Skeletal muscle tissue (tissue), 3 donors: ENCODE measurements at regions not wholly inside any gene's neighbourhood (a gene's known extent, or its start where the extent isn't known, plus 50 kb on each side); places are given as distances from the start of the nearest gene placed in this dataset.
"Not testable (repeated sequence)": the region's sequence is repeated elsewhere in the genome, so short reads cannot be mapped to it uniquely, and the experiment has no call there.

ENCODE experiments used
- H3K27ac ChIP-seq: one replicate; pipeline ENCODE4 v1.7.0; 2013; ENCODE audit warnings: mild to moderate bottlenecking, low read depth, low read length, inconsistent platforms
- H3K27me3 ChIP-seq, 3 donors: one replicate each; pipeline ENCODE4 v1.7.0; 2013; ENCODE audit warnings: low read length in 3 of 3; ENCODE audit not compliant: control insufficient read depth in 3 of 3, insufficient read depth in 3 of 3
- H3K36me3 ChIP-seq, 3 donors: one replicate each; pipeline ENCODE4 v1.7.0; 2013; ENCODE audit warnings: low read length in 3 of 3; ENCODE audit not compliant: control insufficient read depth in 3 of 3, insufficient read depth in 3 of 3
- H3K4me1 ChIP-seq, 3 donors: one replicate each; pipeline ENCODE4 v1.7.0; 2013; ENCODE audit warnings: low read length in 3 of 3, mild to moderate bottlenecking in 3 of 3; ENCODE audit not compliant: control insufficient read depth in 3 of 3, insufficient read depth in 3 of 3
- H3K4me3 ChIP-seq, 3 donors: one replicate each; pipeline ENCODE4 v1.7.0; 2013; ENCODE audit warnings: low read length in 3 of 3
- H3K9ac ChIP-seq, 3 donors: one replicate each; pipeline ENCODE4 v1.7.0; 2013; ENCODE audit warnings: low read length in 3 of 3, mild to moderate bottlenecking in 3 of 3, moderate library complexity in 2 of 3, low read depth in 1 of 3
- H3K9me3 ChIP-seq, 3 donors: one replicate each; pipeline ENCODE4 v1.7.0; 2013; ENCODE audit warnings: low read length in 3 of 3; ENCODE audit not compliant: control insufficient read depth in 3 of 3
- donor health status: Osteomylitis.

DNA sequence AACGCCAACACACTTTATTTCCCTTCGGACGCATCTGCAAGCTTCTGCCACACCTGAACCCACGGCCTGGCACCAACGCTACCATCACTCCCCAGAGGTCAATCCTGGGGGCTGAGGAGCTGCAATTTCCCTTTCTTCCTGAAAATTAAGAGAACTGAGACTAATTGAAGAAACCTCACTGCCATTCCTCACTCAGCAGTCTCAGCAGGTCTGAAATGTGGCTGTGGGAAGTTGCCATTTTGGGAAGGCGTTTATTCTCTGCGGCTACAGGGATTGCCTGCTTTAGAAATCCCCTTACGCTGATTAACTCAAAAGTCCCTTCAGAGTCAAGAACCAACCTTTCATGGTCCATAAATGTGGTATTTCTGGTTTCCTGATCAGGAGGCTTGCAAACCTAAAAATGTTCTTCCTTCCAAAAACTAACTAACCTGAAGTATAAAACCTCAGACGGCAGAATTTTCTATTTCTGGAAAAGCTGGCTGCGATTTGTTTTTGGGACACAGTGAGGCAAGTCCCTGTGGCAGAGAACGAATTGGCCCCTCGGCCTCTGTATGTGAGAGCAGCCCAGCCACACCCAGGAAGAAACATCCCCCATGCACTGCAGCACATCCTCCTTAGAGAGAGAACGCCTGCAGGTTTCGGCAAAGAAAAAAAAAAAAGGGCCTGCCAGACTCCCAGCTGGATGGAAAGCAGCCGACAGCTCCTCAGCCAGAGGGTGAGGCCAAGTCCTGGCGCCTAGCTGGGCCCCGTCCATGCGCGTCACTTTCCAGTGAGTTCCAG lies 5404.8 kb upstream of the TPTE start:
- not testable (repeated sequence) for H3K9ac ChIP-seq, H3K27me3 ChIP-seq, H3K27ac ChIP-seq, H3K36me3 ChIP-seq, H3K9me3 ChIP-seq, H3K4me3 ChIP-seq, H3K4me1 ChIP-seq

DNA sequence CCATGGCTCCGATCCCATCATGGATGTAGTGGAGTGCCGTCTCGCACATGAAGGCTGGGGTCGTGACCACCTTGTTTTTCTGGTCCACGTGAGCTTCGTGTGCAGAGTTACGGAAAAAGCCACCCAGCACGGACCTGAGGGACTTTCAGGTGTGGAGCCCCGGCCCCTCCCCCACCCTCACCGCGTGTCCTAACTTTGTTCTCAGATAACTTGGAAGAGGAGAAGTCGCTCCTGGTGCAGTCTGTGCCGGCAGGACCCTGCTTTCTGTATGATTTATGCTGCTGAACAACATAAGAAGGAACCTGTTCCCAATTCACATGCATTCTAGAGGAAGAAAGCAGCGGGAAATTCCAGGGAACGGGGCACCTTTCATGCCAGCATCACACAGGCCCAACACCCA lies 5404.2 kb upstream of the TPTE start:
- H3K27me3 ChIP-seq, H3K4me3 ChIP-seq, H3K27ac ChIP-seq, H3K9me3 ChIP-seq, H3K36me3 ChIP-seq, H3K4me1 ChIP-seq, H3K9ac ChIP-seq: not testable (repeated sequence)

DNA sequence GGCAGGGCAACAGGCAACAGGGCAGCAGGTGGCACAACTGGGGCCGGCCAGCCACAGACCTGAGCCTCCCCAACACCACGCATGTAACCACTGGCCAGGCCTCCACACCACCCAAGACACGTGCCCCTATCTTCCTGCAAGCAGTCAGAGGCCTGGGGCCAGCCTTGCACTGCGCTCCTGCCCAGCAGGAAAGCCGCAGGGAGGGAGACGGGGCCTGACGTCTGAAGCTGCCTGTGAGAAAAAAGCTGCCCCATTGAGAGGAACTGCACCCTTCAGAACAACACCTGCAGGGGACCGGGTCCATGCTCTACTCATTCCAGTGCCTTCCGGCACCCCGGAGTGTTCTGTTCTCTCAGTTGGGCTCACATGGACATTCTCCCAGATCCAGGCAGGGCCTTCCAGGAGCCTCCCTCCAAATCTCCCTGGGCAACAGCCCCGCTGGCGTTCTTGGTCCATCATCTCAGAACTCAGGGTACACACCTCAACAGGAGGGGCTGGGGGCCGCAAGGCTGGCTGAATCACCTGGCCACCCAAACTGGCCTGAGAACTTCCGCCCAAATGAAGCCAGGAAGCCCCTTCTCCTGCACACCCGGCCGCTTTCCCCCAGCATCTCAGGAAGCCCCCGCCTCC lies 5403.6 kb upstream of the TPTE start:
- not testable (repeated sequence) for H3K4me1 ChIP-seq, H3K27me3 ChIP-seq, H3K4me3 ChIP-seq, H3K27ac ChIP-seq, H3K9me3 ChIP-seq, H3K36me3 ChIP-seq, H3K9ac ChIP-seq

DNA sequence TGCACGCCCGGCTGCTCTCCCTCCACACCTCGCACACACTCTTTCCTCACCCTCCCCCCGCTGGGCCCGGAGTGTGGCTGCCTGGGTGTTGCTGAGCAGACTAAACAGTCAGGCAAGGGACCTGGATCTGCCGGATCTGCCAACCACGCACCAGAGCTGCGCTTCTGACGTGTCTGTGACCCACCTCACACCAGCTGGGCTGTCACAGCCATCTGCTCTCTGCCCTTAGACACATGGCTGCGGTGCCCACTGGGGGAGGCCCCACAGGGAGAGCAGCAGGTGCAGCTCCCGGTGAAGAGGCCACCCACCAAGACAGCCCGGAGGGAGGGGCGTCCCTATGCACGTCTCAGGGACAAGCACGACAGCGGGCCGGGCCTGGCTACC lies 5403.1 kb upstream of the TPTE start:
- not testable (repeated sequence) for H3K4me1 ChIP-seq, H3K9ac ChIP-seq, H3K27ac ChIP-seq

DNA sequence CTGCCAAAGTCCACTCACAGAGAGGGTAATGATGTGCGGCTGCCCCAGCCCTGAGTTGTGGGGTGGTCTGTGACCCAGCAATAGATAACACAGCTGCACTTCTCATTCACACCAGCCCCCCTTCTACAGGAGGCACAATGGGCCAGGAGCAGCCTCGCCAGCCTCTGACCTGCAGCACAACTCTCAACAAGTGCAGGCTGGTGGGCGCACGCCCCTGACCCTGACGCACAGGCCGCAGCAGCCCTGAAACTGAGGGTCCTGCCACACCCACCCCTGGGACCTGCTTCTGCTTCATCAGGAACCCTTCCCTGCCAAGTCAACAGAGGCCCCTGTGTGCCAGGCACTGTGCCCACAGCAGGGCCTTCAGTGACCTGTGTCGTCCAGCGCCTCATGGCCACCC lies 5402.2 kb upstream of the TPTE start:
- not testable (repeated sequence) for H3K27me3 ChIP-seq, H3K27ac ChIP-seq, H3K4me3 ChIP-seq, H3K9me3 ChIP-seq, H3K4me1 ChIP-seq, H3K9ac ChIP-seq, H3K36me3 ChIP-seq

More for the DNA sequence above, 5403.1 kb upstream of the TPTE start:
- not testable (repeated sequence) for H3K36me3 ChIP-seq, H3K4me3 ChIP-seq, H3K9me3 ChIP-seq, H3K27me3 ChIP-seq

- not testable (repeated sequence) for H3K36me3 ChIP-seq, H3K4me3 ChIP-seq, H3K9ac ChIP-seq, H3K27me3 ChIP-seq, H3K4me1 ChIP-seq, H3K27ac ChIP-seq, H3K9me3 ChIP-seq
Observed at GRCh38 chr21:5121399-5121798, 5400.0 kb upstream of the TPTE start.

GRCh38 chr21:5121849-5122248 lies 5399.5 kb upstream of the TPTE start:
- H3K36me3 ChIP-seq, H3K9me3 ChIP-seq, H3K4me1 ChIP-seq, H3K4me3 ChIP-seq, H3K27me3 ChIP-seq, H3K9ac ChIP-seq, H3K27ac ChIP-seq: not testable (repeated sequence)

GRCh38 chr21:5123655-5124054 lies 5397.7 kb upstream of the TPTE start:
- H3K4me3 ChIP-seq, H3K4me1 ChIP-seq, H3K27me3 ChIP-seq, H3K9ac ChIP-seq, H3K36me3 ChIP-seq, H3K9me3 ChIP-seq, H3K27ac ChIP-seq: not testable (repeated sequence)

- not testable (repeated sequence) for H3K27me3 ChIP-seq, H3K36me3 ChIP-seq, H3K27ac ChIP-seq, H3K9me3 ChIP-seq, H3K4me1 ChIP-seq
- Histone ChIP-seq H3K4me3 (peak overlapping the region in 2 of 3 donors; percentile 43 to 54), H3K9ac (peak overlapping the region in 1 of 3 donors; percentile 60)
Observed at GRCh38 chr21:5128261-5128660, 5393.1 kb upstream of the TPTE start.

DNA sequence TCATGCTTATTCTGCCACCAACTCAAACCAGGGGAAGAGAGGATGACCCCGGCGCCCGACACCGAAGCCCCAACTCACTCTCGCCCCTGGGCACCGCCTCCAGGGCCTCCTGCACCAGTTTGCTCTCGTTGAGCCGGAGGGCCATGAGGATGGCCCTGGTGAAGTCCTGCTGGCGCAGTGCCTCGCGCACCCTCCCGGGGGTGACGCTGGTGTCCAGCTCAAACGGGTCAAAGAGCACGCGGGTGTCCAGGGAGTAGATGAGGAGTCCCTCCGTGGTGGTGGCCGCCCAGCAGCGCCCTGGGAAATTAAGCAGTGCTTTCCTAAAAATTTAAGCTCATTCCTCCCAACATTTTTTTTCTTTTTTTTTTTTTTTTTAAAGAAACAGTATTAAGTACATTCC lies 5387.6 kb upstream of the TPTE start:
- H3K36me3 ChIP-seq, H3K9me3 ChIP-seq, H3K27me3 ChIP-seq, H3K9ac ChIP-seq, H3K27ac ChIP-seq, H3K4me1 ChIP-seq, H3K4me3 ChIP-seq: not testable (repeated sequence)
